Stimulated activated naive CD4-positive, alpha-beta T cell treated with Interleukin-2 at 50 U/mL for 16 hours (primary cell): ENCODE measurements at regions not wholly inside any gene's neighbourhood (a gene's known extent, or its start where the extent isn't known, plus 50 kb on each side); places are given as distances from the start of the nearest gene placed in this dataset.
"Not testable (repeated sequence)": the region's sequence is repeated elsewhere in the genome, so short reads cannot be mapped to it uniquely, and the experiment has no call there.

Experiments used
- DNase-seq: peaks from one replicate; lab custom pipeline; 2025; lab: John Stamatoyannopoulos, UW

GRCh38 chr2:195162918-195163317, 494.1 kb upstream of the SLC39A10 start:
- DNase-seq, result no peak

GRCh38 chr2:195162194-195162593, 494.8 kb upstream of the SLC39A10 start:
- DNase-seq, result no peak

- no peak for DNase-seq
These were observed 496.1 kb upstream of the SLC39A10 start for GRCh38 chr2:195160963-195161362.

GRCh38 chr2:195151711-195152110, 505.3 kb upstream of the SLC39A10 start:
- no peak for DNase-seq

GRCh38 chr2:195150819-195151218, 506.2 kb upstream of the SLC39A10 start:
- no peak for DNase-seq

GRCh38 chr2:195148004-195148403, 509.0 kb upstream of the SLC39A10 start:
- no peak for DNase-seq

- DNase-seq, result no peak
These were observed 510.1 kb upstream of the SLC39A10 start for GRCh38 chr2:195146761-195147541.

- DNase-seq, result no peak
These were observed 518.6 kb upstream of the SLC39A10 start for GRCh38 chr2:195138435-195138834.

GRCh38 chr2:195125889-195126288, 531.1 kb upstream of the SLC39A10 start:
- DNase-seq, result not testable (repeated sequence)

GRCh38 chr2:195124391-195125079, 532.5 kb upstream of the SLC39A10 start:
- DNase-seq, result no peak

- DNase-seq, result no peak
These were observed 534.4 kb upstream of the SLC39A10 start for GRCh38 chr2:195122653-195123052.

- DNase-seq, result no peak
These were observed 535.7 kb upstream of the SLC39A10 start for GRCh38 chr2:195121341-195121740.

- DNase-seq, result no peak
These were observed 537.8 kb upstream of the SLC39A10 start for GRCh38 chr2:195119231-195119630.

- no peak for DNase-seq
These were observed 538.8 kb upstream of the SLC39A10 start for GRCh38 chr2:195118276-195118675.

- no peak for DNase-seq
These were observed 540.0 kb upstream of the SLC39A10 start for GRCh38 chr2:195117011-195117410.

- DNase-seq, result no peak
These were observed 541.3 kb upstream of the SLC39A10 start for GRCh38 chr2:195115738-195116137.

- no peak for DNase-seq
These were observed 548.8 kb upstream of the SLC39A10 start for GRCh38 chr2:195108182-195108581.

- no peak for DNase-seq
These were observed 550.2 kb upstream of the SLC39A10 start for GRCh38 chr2:195106681-195107380.

GRCh38 chr2:195105581-195105980, 551.4 kb upstream of the SLC39A10 start:
- no peak for DNase-seq

- no peak for DNase-seq
These were observed 562.7 kb upstream of the SLC39A10 start for GRCh38 chr2:195094330-195094729.

- no peak for DNase-seq
These were observed 564.7 kb upstream of the SLC39A10 start for GRCh38 chr2:195092341-195092740.

GRCh38 chr2:195072806-195073205, 584.2 kb upstream of the SLC39A10 start:
- not testable (repeated sequence) for DNase-seq

- DNase-seq, result no peak
These were observed 600.0 kb upstream of the SLC39A10 start for GRCh38 chr2:195057001-195057400.
